IMR-90 (cell line): ENCODE measurements at regions not wholly inside any gene's neighbourhood (a gene's known extent, or its start where the extent isn't known, plus 50 kb on each side); places are given as distances from the start of the nearest gene placed in this dataset.

Experiments used
- ATAC-seq: fragments of 200-7000 bp; cut with Tn5 transposase; 2 replicates; pipeline ENCODE4 v1.9.1; 2020; ENCODE audit warnings: low read depth, mild to moderate bottlenecking, moderate library complexity
- BruUV-seq: library from RNA; stranded (reverse); fragments of 400-500 nt; replicated peaks from 2 replicates; lab custom pipeline; 2021; lab: Mats Ljungman, UMichigan
- CTCF ChIA-PET: fragments of 300-600 bp; formaldehyde crosslinking; extraction: SDS; loops from one replicate; lab custom pipeline; 2021; ENCODE audit warnings: antibody characterized with exemption; lab: Yijun Ruan, JAX
- POLR2A ChIA-PET: fragments of 300-600 bp; sonication (Branson Sonifier 250); formaldehyde crosslinking; loops from one replicate; lab custom pipeline; 2022; ENCODE audit warnings: antibody characterized with exemption; ENCODE audit not compliant: unreplicated experiment; lab: Charles Lee
- DNase-seq: peaks from one replicate; pipeline ENCODE4 v3.0.0; 2013
- H2AFZ ChIP-seq: replicated peaks from 2 replicates; pipeline ENCODE3; 2013; ENCODE audit warnings: low read length, mild to moderate bottlenecking; ENCODE audit not compliant: poor library complexity
- H2AK5ac ChIP-seq: 2 replicates; pipeline ENCODE4 v1.6.1; 2013; ENCODE audit warnings: low read depth, low read length, inconsistent platforms
- H2AK9ac ChIP-seq: replicated peaks from 2 replicates; pipeline ENCODE3; 2013; ENCODE audit warnings: mild to moderate bottlenecking, low read depth, low read length, moderate library complexity; ENCODE audit not compliant: poor library complexity
- H2BK120ac ChIP-seq: 2 replicates; pipeline ENCODE4 v1.6.1; 2013; ENCODE audit warnings: low read depth, low read length, inconsistent platforms
- H2BK15ac ChIP-seq: 3 replicates; pipeline ENCODE4 v1.6.1; 2013; ENCODE audit warnings: low read depth, low read length, inconsistent platforms
- H2BK20ac ChIP-seq: 2 replicates; pipeline ENCODE4 v1.6.1; 2013; ENCODE audit warnings: low read depth, mild to moderate bottlenecking, inconsistent platforms, low read length, moderate library complexity
- H2BK5ac ChIP-seq: 2 replicates; pipeline ENCODE4 v1.6.1; 2013; ENCODE audit warnings: mild to moderate bottlenecking, low read depth, low read length, inconsistent platforms; ENCODE audit not compliant: poor library complexity, severe bottlenecking
- H3K14ac ChIP-seq: replicated peaks from 2 replicates; pipeline ENCODE4 v1.6.1; 2013; ENCODE audit warnings: low read depth, low read length, inconsistent platforms
- H3K18ac ChIP-seq: 2 replicates; pipeline ENCODE4 v1.6.1; 2013; ENCODE audit warnings: low read depth, low read length, control low read depth
- H3K23ac ChIP-seq: 2 replicates; pipeline ENCODE4 v1.6.1; 2013; ENCODE audit warnings: low read depth, low read length, inconsistent platforms
- H3K27ac ChIP-seq: 2 replicates; pipeline ENCODE4 v1.5.1; 2013; ENCODE audit warnings: mild to moderate bottlenecking, control low read depth, low read length; ENCODE audit not compliant: insufficient read depth
- H3K27me3 ChIP-seq: 2 replicates; pipeline ENCODE4 v1.6.1; 2013; ENCODE audit warnings: low read length; ENCODE audit not compliant: control insufficient read depth, insufficient read depth
- H3K36me3 ChIP-seq: 2 replicates; pipeline ENCODE4 v1.6.1; 2013; ENCODE audit warnings: low read length, mixed read lengths; ENCODE audit not compliant: control insufficient read depth, insufficient read depth
- H3K4ac ChIP-seq: 2 replicates; pipeline ENCODE4 v1.6.1; 2013; ENCODE audit warnings: low read depth, low read length, inconsistent platforms
- H3K4me1 ChIP-seq: 2 replicates; pipeline ENCODE4 v1.6.1; 2013; ENCODE audit warnings: low read length, mixed read lengths; ENCODE audit not compliant: control insufficient read depth, insufficient read depth
- H3K4me2 ChIP-seq: 2 replicates; pipeline ENCODE4 v1.6.1; 2013; ENCODE audit warnings: low read depth, mild to moderate bottlenecking, control low read depth, low read length, moderate library complexity
- H3K4me3 ChIP-seq: 2 replicates; pipeline ENCODE4 v1.5.1; 2013; ENCODE audit warnings: low read depth, mild to moderate bottlenecking, control low read depth, low read length, moderate library complexity; ENCODE audit not compliant: insufficient read depth
- H3K56ac ChIP-seq: 2 replicates; pipeline ENCODE4 v1.6.1; 2013; ENCODE audit warnings: low read length, inconsistent platforms; ENCODE audit not compliant: insufficient read depth; ENCODE audit errors: extremely low read depth
- H3K79me1 ChIP-seq, 2 experiments: 2 replicates each; pipeline ENCODE4 v1.6.1; 2013; ENCODE audit warnings: low read length in 2 of 2, inconsistent platforms in 1 of 2, low read depth in 1 of 2
- H3K9ac ChIP-seq: 2 replicates; pipeline ENCODE4 v1.6.1; 2013; ENCODE audit warnings: low read depth, low read length, control low read depth
- H3K9me1 ChIP-seq: 2 replicates; pipeline ENCODE4 v1.6.1; 2013; ENCODE audit warnings: low read length, inconsistent platforms; ENCODE audit not compliant: insufficient read depth
- H3K9me3 ChIP-seq: 2 replicates; pipeline ENCODE4 v1.6.1; 2013; ENCODE audit warnings: low read length; ENCODE audit not compliant: control insufficient read depth, insufficient read depth
- H4K20me1 ChIP-seq: 2 replicates; pipeline ENCODE4 v1.6.1; 2013; ENCODE audit warnings: low read length, inconsistent platforms; ENCODE audit not compliant: insufficient read depth
- H4K5ac ChIP-seq: 2 replicates; pipeline ENCODE4 v1.6.1; 2013; ENCODE audit warnings: mild to moderate bottlenecking, low read depth, low read length, control low read depth
- H4K8ac ChIP-seq, 2 experiments: 2 replicates each; pipeline ENCODE4 v1.6.1; 2013; ENCODE audit warnings: low read depth in 2 of 2, low read length in 2 of 2, control low read depth in 1 of 2, inconsistent platforms in 1 of 2
- H4K91ac ChIP-seq: 2 replicates; pipeline ENCODE4 v1.6.1; 2013; ENCODE audit warnings: low read depth, low read length, inconsistent platforms; ENCODE audit not compliant: insufficient read depth
- BHLHE40 ChIP-seq: fragments of 150-350 bp; IDR thresholded peaks from 2 replicates; pipeline ENCODE4 v1.6.1; 2016; ENCODE audit warnings: mild to moderate bottlenecking, low read depth, low read length
- CEBPB ChIP-seq: IDR thresholded peaks from 2 replicates; pipeline ENCODE4 v1.6.1; 2012; ENCODE audit warnings: low read depth, low read length, improper control_type of control experiment
- CHD1 ChIP-seq: IDR thresholded peaks from 2 replicates; pipeline ENCODE4 v1.6.1; 2012; ENCODE audit warnings: low read depth, low read length, improper control_type of control experiment
- FOS ChIP-seq: fragments of 150-350 bp; IDR thresholded peaks from 2 replicates; pipeline ENCODE4 v1.6.1; 2016; ENCODE audit warnings: low read depth, low read length
- MAFK ChIP-seq: IDR thresholded peaks from 2 replicates; pipeline ENCODE4 v1.6.1; 2012; ENCODE audit warnings: low read depth, low read length, improper control_type of control experiment
- MAZ ChIP-seq: IDR thresholded peaks from 2 replicates; pipeline ENCODE4 v1.6.1; 2012; ENCODE audit warnings: low read depth, mild to moderate bottlenecking, low read length, improper control_type of control experiment, moderate library complexity, borderline replicate concordance
- MXI1 ChIP-seq: IDR thresholded peaks from 2 replicates; pipeline ENCODE4 v1.6.1; 2012; ENCODE audit warnings: low read depth, mild to moderate bottlenecking, low read length, moderate library complexity, borderline replicate concordance
- NFE2L2 ChIP-seq: fragments of 150-350 bp; IDR thresholded peaks from 2 replicates; pipeline ENCODE4 v1.6.1; 2016; ENCODE audit warnings: low read depth, mild to moderate bottlenecking, low read length
- POLR2A ChIP-seq: IDR thresholded peaks from 2 replicates; pipeline ENCODE4 v1.6.1; 2012; ENCODE audit warnings: mild to moderate bottlenecking, low read depth, low read length
- RAD21 ChIP-seq: IDR thresholded peaks from 2 replicates; pipeline ENCODE4 v1.6.1; 2012; ENCODE audit warnings: low read length, improper control_type of control experiment
- RCOR1 ChIP-seq: IDR thresholded peaks from 2 replicates; pipeline ENCODE4 v1.6.1; 2012; ENCODE audit warnings: mild to moderate bottlenecking, low read length, improper control_type of control experiment; ENCODE audit not compliant: insufficient replicate concordance
- RFX5 ChIP-seq: IDR thresholded peaks from 2 replicates; pipeline ENCODE4 v1.8.0; 2012; ENCODE audit warnings: low read depth, mild to moderate bottlenecking, low read length, moderate library complexity
- SMC3 ChIP-seq: fragments of 150-350 bp; IDR thresholded peaks from 2 replicates; pipeline ENCODE4 v1.6.1; 2016; ENCODE audit warnings: low read depth, mild to moderate bottlenecking, antibody characterized with exemption, low read length, moderate library complexity
- WGBS, 2 experiments: methylation state at CpG; one replicate each; pipeline versions ENCODE4 v1.1.5 to v1.1.7; 2013; ENCODE audit warnings: missing lambda C conversion rate in 2 of 2; ENCODE audit not compliant: insufficient read length in 1 of 2; ENCODE audit errors: extremely low coverage in 2 of 2; 5-methylcytosine and 5-hydroxymethylcytosine counted together
- dilution Hi-C: fragments of 300-500 bp; cut with HindIII; formaldehyde crosslinking; loops from one replicate; pipeline ENCODE4 v1.14.3; 2018; ENCODE audit warnings: low sequenced_read_pairs; ENCODE audit not compliant: unreplicated experiment
- in situ Hi-C: fragments of 300-500 bp; cut with MboI; formaldehyde crosslinking; loops from 3 replicates; pipeline ENCODE4 v1.14.3; 2019; ENCODE audit warnings: low sequenced_read_pairs, inconsistent platforms, mixed read lengths
- intact Hi-C: fragments of 100-400 bp; cut with micrococcal nuclease; formaldehyde crosslinking; loops from 2 replicates; pipeline ENCODE4 v1.10.0; 2022
- TF ChIP-seq, protein P1 (sequence below): conservative IDR thresholded peaks from 2 replicates; pipeline ENCODE4 v1.5.1; 2012; ENCODE audit warnings: mild to moderate bottlenecking, low read depth, low read length, improper control_type of control experiment
- TF ChIP-seq, protein P2 (sequence below): fragments of 150-350 bp; IDR thresholded peaks from 2 replicates; pipeline ENCODE4 v1.6.1; 2017; ENCODE audit warnings: mild to moderate bottlenecking, antibody characterized with exemption, low read length, low read depth
- TF ChIP-seq, protein P3 (sequence below): fragments of 150-350 bp; IDR thresholded peaks from 2 replicates; pipeline ENCODE4 v1.6.1; 2016; ENCODE audit warnings: low read depth, mild to moderate bottlenecking, low read length, moderate library complexity, borderline replicate concordance

DNA sequence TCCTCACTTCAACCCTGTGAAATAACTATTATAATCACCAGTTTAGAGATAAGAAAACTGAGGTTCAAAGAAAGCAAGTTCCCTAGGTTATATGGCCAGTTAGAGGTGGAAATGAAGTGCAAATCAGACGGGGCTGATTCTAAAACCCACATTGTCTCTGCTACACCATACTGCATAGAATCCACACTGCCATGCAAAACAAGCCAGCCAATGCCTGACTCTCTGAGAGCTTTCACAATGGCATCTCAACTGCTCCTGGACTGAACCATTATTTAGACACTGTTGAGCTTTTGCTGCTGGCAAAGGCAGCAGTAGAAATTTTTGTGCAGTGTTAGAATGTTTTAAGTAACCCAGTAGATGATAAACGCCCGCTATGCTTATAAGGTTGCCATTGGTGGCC is 195.2 kb upstream of the CNR1 start:
- Histone ChIP-seq H2BK5ac (no peak overlapping the region), H3K4me3 (no peak overlapping the region), H2AK9ac (no peak overlapping the region), H4K91ac (no peak overlapping the region), H3K9ac (no peak overlapping the region), H3K23ac (no peak overlapping the region), H3K14ac (no peak overlapping the region), H2AFZ (no peak overlapping the region), H3K18ac (no peak overlapping the region), H2AK5ac (no peak overlapping the region), H3K4me2 (no peak overlapping the region), H3K36me3 (no peaks in the 10 kb centered on the region), H3K4me1 (no peaks in the 10 kb centered on the region), H3K56ac (no peak overlapping the region), H2BK15ac (no peak overlapping the region), H3K9me3 (no peaks in the 10 kb centered on the region), H3K9me1 (no peaks in the 10 kb centered on the region), H2BK120ac (no peak overlapping the region), H3K4ac (no peak overlapping the region), H2BK20ac (no peak overlapping the region), H4K5ac (no peak overlapping the region), H3K79me1 (no peaks in the 10 kb centered on the region), H4K8ac (no peak overlapping the region), H3K27ac (no peak overlapping the region), H4K20me1 (no peaks in the 10 kb centered on the region), H3K27me3 (no peaks in the 10 kb centered on the region)
- in situ Hi-C loops: no loop called here
- ATAC-seq: no peak
- no TSS peak for BruUV-seq
- intact Hi-C loops: no loop called here
- no peak for DNase-seq
- WGBS, 2 experiments: no CpG with 5 or more reads among the region's 3 CpGs
- dilution Hi-C loops: no loop called here
- POLR2A ChIA-PET: no interaction called here
- CTCF ChIA-PET: no interaction called here
- TF ChIP-seq MXI1 (no peak), BHLHE40 (no peak), MAFK (no peak), RFX5 (no peak), CHD1 (no peak), RAD21 (no peak), SMC3 (no peak), RCOR1 (no peak), CEBPB (no peak), MAZ (no peak), FOS (no peak), POLR2A (no peak), NFE2L2 (no peak)
- TF ChIP-seq, protein P1, sequence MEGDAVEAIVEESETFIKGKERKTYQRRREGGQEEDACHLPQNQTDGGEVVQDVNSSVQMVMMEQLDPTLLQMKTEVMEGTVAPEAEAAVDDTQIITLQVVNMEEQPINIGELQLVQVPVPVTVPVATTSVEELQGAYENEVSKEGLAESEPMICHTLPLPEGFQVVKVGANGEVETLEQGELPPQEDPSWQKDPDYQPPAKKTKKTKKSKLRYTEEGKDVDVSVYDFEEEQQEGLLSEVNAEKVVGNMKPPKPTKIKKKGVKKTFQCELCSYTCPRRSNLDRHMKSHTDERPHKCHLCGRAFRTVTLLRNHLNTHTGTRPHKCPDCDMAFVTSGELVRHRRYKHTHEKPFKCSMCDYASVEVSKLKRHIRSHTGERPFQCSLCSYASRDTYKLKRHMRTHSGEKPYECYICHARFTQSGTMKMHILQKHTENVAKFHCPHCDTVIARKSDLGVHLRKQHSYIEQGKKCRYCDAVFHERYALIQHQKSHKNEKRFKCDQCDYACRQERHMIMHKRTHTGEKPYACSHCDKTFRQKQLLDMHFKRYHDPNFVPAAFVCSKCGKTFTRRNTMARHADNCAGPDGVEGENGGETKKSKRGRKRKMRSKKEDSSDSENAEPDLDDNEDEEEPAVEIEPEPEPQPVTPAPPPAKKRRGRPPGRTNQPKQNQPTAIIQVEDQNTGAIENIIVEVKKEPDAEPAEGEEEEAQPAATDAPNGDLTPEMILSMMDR: no peak
- TF ChIP-seq, protein P2, sequence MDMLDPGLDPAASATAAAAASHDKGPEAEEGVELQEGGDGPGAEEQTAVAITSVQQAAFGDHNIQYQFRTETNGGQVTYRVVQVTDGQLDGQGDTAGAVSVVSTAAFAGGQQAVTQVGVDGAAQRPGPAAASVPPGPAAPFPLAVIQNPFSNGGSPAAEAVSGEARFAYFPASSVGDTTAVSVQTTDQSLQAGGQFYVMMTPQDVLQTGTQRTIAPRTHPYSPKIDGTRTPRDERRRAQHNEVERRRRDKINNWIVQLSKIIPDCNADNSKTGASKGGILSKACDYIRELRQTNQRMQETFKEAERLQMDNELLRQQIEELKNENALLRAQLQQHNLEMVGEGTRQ: no peak
- TF ChIP-seq, protein P3, sequence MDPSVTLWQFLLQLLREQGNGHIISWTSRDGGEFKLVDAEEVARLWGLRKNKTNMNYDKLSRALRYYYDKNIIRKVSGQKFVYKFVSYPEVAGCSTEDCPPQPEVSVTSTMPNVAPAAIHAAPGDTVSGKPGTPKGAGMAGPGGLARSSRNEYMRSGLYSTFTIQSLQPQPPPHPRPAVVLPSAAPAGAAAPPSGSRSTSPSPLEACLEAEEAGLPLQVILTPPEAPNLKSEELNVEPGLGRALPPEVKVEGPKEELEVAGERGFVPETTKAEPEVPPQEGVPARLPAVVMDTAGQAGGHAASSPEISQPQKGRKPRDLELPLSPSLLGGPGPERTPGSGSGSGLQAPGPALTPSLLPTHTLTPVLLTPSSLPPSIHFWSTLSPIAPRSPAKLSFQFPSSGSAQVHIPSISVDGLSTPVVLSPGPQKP: no peak
